ENCODE measurements at regions not wholly inside any gene's neighbourhood (a gene's known extent, or its start where the extent isn't known, plus 50 kb on each side); places are given as distances from the start of the nearest gene placed in this dataset.

- Histone ChIP-seq H3K4me3 (no peak overlapping the region), H3K27ac (peak overlapping the region; percentile 22 to 80), H3K36me3 (no peaks in the 10 kb centered on the region), H3K9me3 (no peaks in the 10 kb centered on the region), H3K27me3 (no peaks in the 10 kb centered on the region), H3K4me1 (peaks cover 0 to 4% of the 10 kb centered on the region in 2 donors)
- intact Hi-C loops (cut with DNase I; ENCODE audit: low total_unique reads), result no loop called here
- TF ChIP-seq POLR2A (IDR thresholded peaks at IDR 0.05) (no peak), CTCF (IDR thresholded peaks at IDR 0.05) (no peak), POLR2AphosphoS5 (IDR thresholded peaks at IDR 0.05) (no peak)
- DNase-seq (ENCODE audit: low spot score in 2 of 2), result no peak
Observed at GRCh38 chr2:120632796-120633646, 102.6 kb upstream of the GLI2 start.

DNA sequence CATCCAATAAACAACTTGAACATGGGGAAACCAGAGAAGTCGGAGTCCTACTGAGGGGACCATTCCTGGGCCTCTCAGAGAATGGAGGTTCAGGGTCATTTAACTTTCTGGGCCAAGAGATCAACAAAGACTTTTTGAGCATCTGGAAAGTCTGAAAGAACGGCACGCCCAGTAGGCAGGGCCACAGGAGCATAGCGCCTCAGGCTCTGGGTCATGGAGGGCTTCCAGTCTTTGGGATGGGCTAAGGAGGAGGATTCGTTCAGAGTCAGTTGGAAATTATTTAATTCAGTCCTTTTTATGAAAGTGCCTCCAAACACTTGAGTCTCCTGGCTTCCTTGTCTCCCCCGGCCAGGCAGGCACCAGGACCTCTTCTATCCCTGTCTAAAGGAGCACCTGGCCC, 101.1 kb upstream of the GLI2 start:
- no peak for DNase-seq (ENCODE audit: low spot score in 2 of 2)
- no peaks in the 10 kb centered on the region for H3K27me3 ChIP-seq
- TF ChIP-seq CTCF (IDR thresholded peaks at IDR 0.05) (no peak), POLR2AphosphoS5 (IDR thresholded peaks at IDR 0.05) (no peak), POLR2A (IDR thresholded peaks at IDR 0.05) (no peak)
- H3K4me3 ChIP-seq, result no peak overlapping the region
- H3K27ac ChIP-seq, result no peak overlapping the region
- H3K36me3 ChIP-seq, result no peaks in the 10 kb centered on the region
- no peaks in the 10 kb centered on the region for H3K9me3 ChIP-seq
- peaks cover 0 to 4% of the 10 kb centered on the region in 2 donors for H3K4me1 ChIP-seq
- intact Hi-C loops (cut with DNase I; ENCODE audit: low total_unique reads), result no loop called here

GRCh38 chr2:120635146-120635545, 100.5 kb upstream of the GLI2 start:
- peaks cover 0 to 4% of the 10 kb centered on the region in 2 donors for H3K4me1 ChIP-seq
- H3K9me3 ChIP-seq, result no peaks in the 10 kb centered on the region
- H3K4me3 ChIP-seq, result no peak overlapping the region
- H3K27me3 ChIP-seq, result no peaks in the 10 kb centered on the region
- no peak for TF ChIP-seq POLR2AphosphoS5 (IDR thresholded peaks at IDR 0.05)
- TF ChIP-seq CTCF (IDR thresholded peaks at IDR 0.05), result no peak
- TF ChIP-seq POLR2A (IDR thresholded peaks at IDR 0.05), result no peak
- no peak overlapping the region for H3K27ac ChIP-seq
- DNase-seq (ENCODE audit: low spot score in 2 of 2), result no peak
- intact Hi-C loops (cut with DNase I; ENCODE audit: low total_unique reads), result no loop called here
- H3K36me3 ChIP-seq, result no peaks in the 10 kb centered on the region

- Histone ChIP-seq H3K27ac (no peak overlapping the region), H3K36me3 (no peaks in the 10 kb centered on the region), H3K4me3 (no peak overlapping the region), H3K4me1 (no peaks in the 10 kb centered on the region), H3K9me3 (no peaks in the 10 kb centered on the region), H3K27me3 (no peaks in the 10 kb centered on the region)
- DNase-seq (ENCODE audit: low spot score in 2 of 2), result no peak
- intact Hi-C loops (cut with DNase I; ENCODE audit: low total_unique reads), result no loop called here
- no peak for TF ChIP-seq POLR2A (IDR thresholded peaks at IDR 0.05)
- TF ChIP-seq POLR2AphosphoS5 (IDR thresholded peaks at IDR 0.05), result no peak
- no peak for TF ChIP-seq CTCF (IDR thresholded peaks at IDR 0.05)
Observed at GRCh38 chr2:120637847-120638246, 97.8 kb upstream of the GLI2 start.

DNA sequence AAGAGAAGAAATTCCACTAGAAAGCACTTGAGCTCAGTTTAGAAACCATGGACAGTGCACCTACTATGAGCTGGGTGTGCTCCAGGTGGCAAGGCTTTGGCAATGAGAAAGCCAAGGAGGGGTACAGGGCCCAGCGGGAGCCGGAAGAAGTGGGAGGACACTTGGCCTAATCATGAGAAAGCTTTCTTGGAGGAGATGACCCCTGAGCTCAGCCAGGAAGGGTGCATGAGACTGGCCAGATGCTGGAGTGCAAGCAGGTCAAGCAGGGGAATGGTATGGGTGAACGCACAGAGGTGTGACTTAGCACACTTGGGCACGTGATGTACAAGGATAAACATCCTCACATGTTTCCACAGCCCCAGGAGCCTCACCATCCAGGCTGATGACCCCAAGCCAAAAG, 97.2 kb upstream of the GLI2 start:
- no peak for DNase-seq (ENCODE audit: low spot score in 2 of 2)

More for the DNA sequence above, 97.2 kb upstream of the GLI2 start:
- no peaks in the 10 kb centered on the region for H3K9me3 ChIP-seq
- intact Hi-C loops (cut with DNase I; ENCODE audit: low total_unique reads), result no loop called here
- no peak overlapping the region for H3K4me3 ChIP-seq
- no peak overlapping the region for H3K27ac ChIP-seq
- H3K4me1 ChIP-seq, result no peaks in the 10 kb centered on the region
- no peaks in the 10 kb centered on the region for H3K27me3 ChIP-seq
- TF ChIP-seq CTCF (IDR thresholded peaks at IDR 0.05) (no peak), POLR2AphosphoS5 (IDR thresholded peaks at IDR 0.05) (no peak), POLR2A (IDR thresholded peaks at IDR 0.05) (no peak)
- no peaks in the 10 kb centered on the region for H3K36me3 ChIP-seq
